ENCODE measurements at regions not wholly inside any gene's neighbourhood (a gene's known extent, or its start where the extent isn't known, plus 50 kb on each side); places are given as distances from the start of the nearest gene placed in this dataset.

- no peak for DNase-seq (ENCODE audit: low read depth, low spot score)
- CTCF ChIA-PET, result no interaction called here
Observed at GRCh38 chr10:113433711-113434110, 119.1 kb upstream of the HABP2 start.

More at GRCh38 chr10:113433711-113434110, 119.1 kb upstream of the HABP2 start:
- POLR2A ChIA-PET, result no interaction called here
- RAD21 ChIA-PET (ENCODE audit: low non-redundant PET in 1 of 2, low total read pairs in 2 of 2, uncharacterized antibody in 2 of 2, unreplicated experiment in 2 of 2), result no interaction called here
- H3K9ac ChIP-seq (ENCODE audit: low read length), result no peak overlapping the region
- H3K27me3 ChIP-seq (ENCODE audit: insufficient read depth, low read length), result peaks cover 22% of the 10 kb centered on the region; the same call in 1 of the 2 replicates
- H2AFZ ChIP-seq (ENCODE audit: low read depth, low read length, poor library complexity, severe bottlenecking), result no peak overlapping the region
- H3K4me2 ChIP-seq (ENCODE audit: low read length), result no peak overlapping the region
- H3K9me3 ChIP-seq (ENCODE audit: control insufficient read depth in 1 of 2, insufficient read depth in 1 of 2, low read depth in 1 of 2, low read length in 2 of 2), result no peaks in the 10 kb centered on the region; a peak in 1 of 4 replicates
- H3K79me2 ChIP-seq (ENCODE audit: insufficient read depth, low read length), result no peaks in the 10 kb centered on the region
- BruUV-seq (replicated peaks), result no TSS peak
- H3K4me3 ChIP-seq (replicated peaks in 1 of 2; ENCODE audit: low read depth in 1 of 2, low read length in 2 of 2), result no peak overlapping the region
- no peaks in the 10 kb centered on the region for H4K20me1 ChIP-seq (ENCODE audit: insufficient read depth)
- no peaks in the 10 kb centered on the region for H3K4me1 ChIP-seq (ENCODE audit: control insufficient read depth in 1 of 2, insufficient read depth in 2 of 2, low read length in 2 of 2)
- no peaks in the 10 kb centered on the region for H3K36me3 ChIP-seq (ENCODE audit: control insufficient read depth in 1 of 2, insufficient read depth in 2 of 2, low read length in 2 of 2)
- no peaks in the 10 kb centered on the region for H3K9me2 ChIP-seq (ENCODE audit: insufficient read depth)
- TF ChIP-seq REST (IDR thresholded peaks at IDR 0.05; ENCODE audit: low read depth) (no peak), ZFX (IDR thresholded peaks at IDR 0.05) (no peak), ZBTB33 (IDR thresholded peaks at IDR 0.05; ENCODE audit: extremely low read depth, insufficient replicate concordance, low read length) (no peak), FOSL1 (IDR thresholded peaks at IDR 0.05; ENCODE audit: low read depth) (no peak)
- no peak for ATAC-seq
- no peak overlapping the region for H3K27ac ChIP-seq (ENCODE audit: low read depth, low read length)
- intact Hi-C loops (cut with micrococcal nuclease), result no loop called here
